Fibroblast of gingiva (primary cell): ENCODE measurements at regions not wholly inside any gene's neighbourhood (a gene's known extent, or its start where the extent isn't known, plus 50 kb on each side); places are given as distances from the start of the nearest gene placed in this dataset.

ENCODE experiments used
- DNase-seq: peaks from one replicate; pipeline ENCODE4 v3.0.0-alpha.2; 2011; ENCODE audit warnings: low read depth

GRCh38 chr2:60294901-60295635, 258.4 kb downstream of the BCL11A start:
- DNase-seq, result no peak

- DNase-seq, result no peak
Observed at GRCh38 chr2:60292242-60292641, 261.2 kb downstream of the BCL11A start.

- no peak for DNase-seq
Observed at GRCh38 chr2:60290509-60290908, 262.9 kb downstream of the BCL11A start.

GRCh38 chr2:60285626-60286316, 267.7 kb downstream of the BCL11A start:
- no peak for DNase-seq

- no peak for DNase-seq
Observed at GRCh38 chr2:60283626-60284025, 269.8 kb downstream of the BCL11A start.

GRCh38 chr2:60282886-60283285, 270.6 kb downstream of the BCL11A start:
- DNase-seq, result no peak

GRCh38 chr2:60281730-60282129, 271.7 kb downstream of the BCL11A start:
- DNase-seq, result no peak

- DNase-seq, result no peak
Observed at GRCh38 chr2:60280238-60280637, 273.2 kb downstream of the BCL11A start.

- no peak for DNase-seq
Observed at GRCh38 chr2:60278906-60279305, 274.5 kb downstream of the BCL11A start.

GRCh38 chr2:60275958-60276357, 277.5 kb downstream of the BCL11A start:
- no peak for DNase-seq

- no peak for DNase-seq
Observed at GRCh38 chr2:60273836-60274235, 279.6 kb downstream of the BCL11A start.

GRCh38 chr2:60271713-60272112, 281.7 kb downstream of the BCL11A start:
- no peak for DNase-seq

- DNase-seq, result no peak
Observed at GRCh38 chr2:60271131-60271530, 282.3 kb downstream of the BCL11A start.

GRCh38 chr2:60268661-60269060, 284.8 kb downstream of the BCL11A start:
- no peak for DNase-seq

GRCh38 chr2:60268032-60268431, 285.4 kb downstream of the BCL11A start:
- DNase-seq, result no peak

- DNase-seq, result no peak
Observed at GRCh38 chr2:60267122-60267521, 286.3 kb downstream of the BCL11A start.

- DNase-seq, result no peak
Observed at GRCh38 chr2:60262178-60262577, 291.3 kb downstream of the BCL11A start.

- DNase-seq, result no peak
Observed at GRCh38 chr2:60260639-60261296, 292.7 kb downstream of the BCL11A start.

- no peak for DNase-seq
Observed at GRCh38 chr2:60259781-60260180, 293.7 kb downstream of the BCL11A start.

GRCh38 chr2:60252581-60253150, 300.8 kb downstream of the BCL11A start:
- DNase-seq, result no peak

- no peak for DNase-seq
Observed at GRCh38 chr2:60251247-60251646, 302.2 kb downstream of the BCL11A start.

- no peak for DNase-seq
Observed at GRCh38 chr2:60249879-60250278, 303.6 kb downstream of the BCL11A start.

- DNase-seq, result no peak
Observed at GRCh38 chr2:60247471-60247870, 306.0 kb downstream of the BCL11A start.
